NCI-H1436 (cell line): ENCODE measurements at regions not wholly inside any gene's neighbourhood (a gene's known extent, or its start where the extent isn't known, plus 50 kb on each side); places are given as distances from the start of the nearest gene placed in this dataset.

ENCODE experiments used
- DNase-seq: peaks from one replicate; lab custom pipeline; 2025; lab: John Stamatoyannopoulos, UW

DNA sequence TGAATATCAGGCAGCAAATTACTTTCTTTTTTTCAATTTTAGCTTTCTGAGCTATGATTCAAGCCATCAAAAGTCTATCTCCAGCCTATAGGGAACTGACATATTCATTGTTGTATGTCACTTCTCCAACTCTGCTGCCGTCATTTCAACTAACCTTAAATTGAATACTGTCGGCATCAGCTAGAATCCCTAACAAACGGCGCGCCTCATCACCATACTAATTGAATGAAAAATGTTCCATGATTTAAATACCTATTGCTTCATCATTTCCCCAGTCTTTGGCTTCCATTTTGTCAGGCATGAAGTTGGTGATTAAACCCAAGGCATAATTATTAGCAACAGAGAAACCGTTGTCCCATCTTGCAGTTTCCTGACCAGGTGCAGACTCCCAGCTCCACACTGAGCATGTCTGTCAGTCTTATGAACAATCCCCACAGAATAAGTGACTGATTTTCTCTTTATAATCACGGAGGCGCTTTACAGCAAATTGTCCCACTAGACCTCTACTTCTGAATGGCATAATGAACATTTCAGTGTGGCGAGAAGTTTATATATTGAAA, 83.5 kb upstream of the NPY start:
- DNase-seq, result peak; percentile 23

- DNase-seq, result no peak
Measured at GRCh38 chr7:24201226-24201625, 82.8 kb upstream of the NPY start.

GRCh38 chr7:24212073-24212472, 71.9 kb upstream of the NPY start:
- DNase-seq, result no peak

GRCh38 chr7:24213311-24213710, 70.7 kb upstream of the NPY start:
- no peak for DNase-seq

GRCh38 chr7:24214670-24215069, 69.3 kb upstream of the NPY start:
- no peak for DNase-seq

- no peak for DNase-seq
Measured at GRCh38 chr7:24216576-24217125, 67.3 kb upstream of the NPY start.

DNA sequence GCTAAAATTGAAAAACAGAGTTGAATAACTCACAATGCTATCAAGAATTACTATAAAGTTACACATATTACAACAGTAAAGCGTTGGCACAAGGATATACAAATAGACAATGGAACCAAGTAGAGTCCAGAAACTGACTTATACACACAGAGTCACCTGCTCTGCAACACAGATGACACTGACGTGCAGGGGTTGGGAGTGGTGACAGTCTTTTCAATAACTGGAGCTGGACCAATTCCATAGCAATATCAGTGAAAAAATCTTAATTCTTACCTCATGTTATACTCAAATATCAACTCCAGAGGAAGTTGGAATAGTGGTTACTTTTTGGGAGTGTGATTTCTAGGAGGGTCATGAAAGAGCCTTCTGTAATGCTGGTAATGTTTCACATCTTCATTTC, 62.5 kb upstream of the NPY start:
- DNase-seq, result no peak

DNA sequence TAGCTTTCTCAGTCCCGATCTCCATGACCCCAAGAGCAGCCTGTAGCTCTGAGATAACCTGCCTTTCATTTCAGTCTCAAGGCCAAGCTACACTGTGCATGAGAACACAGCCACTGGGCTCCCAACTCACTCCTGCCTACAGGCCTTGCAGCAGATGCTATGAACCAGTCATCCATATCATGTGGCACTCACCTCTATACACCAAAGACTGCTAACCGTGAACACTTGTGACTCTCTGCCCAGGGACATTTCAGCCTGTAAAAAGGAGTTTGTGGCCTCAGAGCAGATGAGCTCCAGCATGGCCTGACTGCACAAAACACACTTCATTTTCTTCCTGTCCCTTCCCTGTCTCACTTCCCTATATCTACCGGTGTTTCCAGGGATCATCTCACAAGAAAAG, 56.9 kb upstream of the NPY start:
- DNase-seq, result no peak

GRCh38 chr7:24227603-24228359, 56.2 kb upstream of the NPY start:
- no peak for DNase-seq

- no peak for DNase-seq
Measured at GRCh38 chr7:24229481-24230226, 54.3 kb upstream of the NPY start.

GRCh38 chr7:24231493-24231892, 52.5 kb upstream of the NPY start:
- no peak for DNase-seq

DNA sequence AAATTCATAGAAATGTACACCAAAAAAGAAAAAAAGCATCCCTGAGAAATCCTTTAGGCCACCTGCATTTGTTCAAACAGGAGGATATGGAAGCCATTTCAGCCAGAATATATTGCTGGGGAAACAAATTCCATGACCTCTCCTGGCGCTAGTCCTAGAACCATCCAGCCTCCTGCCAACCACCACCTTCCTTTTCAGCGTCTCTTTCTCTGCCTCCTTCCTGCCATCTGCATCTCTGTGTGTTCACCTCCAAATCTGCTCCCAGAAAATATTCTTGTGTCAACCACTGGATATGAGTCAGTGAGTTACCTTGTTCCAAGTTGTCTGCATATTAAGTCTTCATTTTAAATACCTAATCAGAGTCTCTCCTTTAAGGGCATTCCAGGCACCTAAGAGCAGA, 50.6 kb upstream of the NPY start:
- no peak for DNase-seq
